DOHH2 (cell line): ENCODE measurements at regions not wholly inside any gene's neighbourhood (a gene's known extent, or its start where the extent isn't known, plus 50 kb on each side); places are given as distances from the start of the nearest gene placed in this dataset.
"Not testable (repeated sequence)": the region's sequence is repeated elsewhere in the genome, so short reads cannot be mapped to it uniquely, and the experiment has no call there.

Experiments
- H3F3A ChIP-seq: fragments of 200-600 bp; sonication (generic), shearing (Covaris generic); 2 replicates; pipeline ENCODE4 v1.6.0; 2016; ENCODE audit warnings: antibody characterized with exemption, mild to moderate bottlenecking; ENCODE audit not compliant: control insufficient read depth, insufficient read depth
- H3K27ac ChIP-seq: fragments of 200-600 bp; sonication (generic); 2 replicates; pipeline ENCODE4 v1.5.1; 2014; ENCODE audit warnings: low read depth, mild to moderate bottlenecking, low read length, moderate library complexity
- H3K27me3 ChIP-seq: fragments of 200-600 bp; sonication (generic); 2 replicates; pipeline ENCODE4 v1.6.1; 2014; ENCODE audit warnings: mild to moderate bottlenecking, low read length, mixed read lengths; ENCODE audit not compliant: control insufficient read depth
- H3K36me3 ChIP-seq: fragments of 200-600 bp; sonication (generic); 2 replicates; pipeline ENCODE4 v1.6.1; 2014; ENCODE audit warnings: mild to moderate bottlenecking, low read length, moderate library complexity, mixed read lengths; ENCODE audit not compliant: control insufficient read depth
- H3K4me1 ChIP-seq: fragments of 200-600 bp; sonication (generic); 2 replicates; pipeline ENCODE4 v1.6.1; 2014; ENCODE audit warnings: mild to moderate bottlenecking, low read length, mixed read lengths; ENCODE audit not compliant: control insufficient read depth
- H3K4me2 ChIP-seq: fragments of 200-600 bp; sonication (generic); 2 replicates; pipeline ENCODE4 v1.6.0; 2014; ENCODE audit warnings: mild to moderate bottlenecking, low read length, moderate library complexity
- H3K4me3 ChIP-seq: fragments of 200-600 bp; sonication (generic); 2 replicates; pipeline ENCODE4 v1.5.1; 2014; ENCODE audit warnings: mild to moderate bottlenecking, low read length, mixed read lengths
- H3K79me2 ChIP-seq: fragments of 200-600 bp; sonication (generic); 2 replicates; pipeline ENCODE4 v1.6.1; 2014; ENCODE audit warnings: mild to moderate bottlenecking, low read length, mixed read lengths; ENCODE audit not compliant: control insufficient read depth
- H3K9me2 ChIP-seq: fragments of 200-600 bp; sonication (generic); replicated peaks from 2 replicates; pipeline ENCODE4 v1.6.1; 2014; ENCODE audit warnings: mild to moderate bottlenecking, low read length, mixed read lengths; ENCODE audit not compliant: control insufficient read depth
- H3K9me3 ChIP-seq: fragments of 200-600 bp; sonication (generic); 2 replicates; pipeline ENCODE4 v1.6.1; 2014; ENCODE audit warnings: antibody characterized with exemption, low read length, mixed read lengths; ENCODE audit not compliant: control insufficient read depth, insufficient read depth
- H4K20me1 ChIP-seq: fragments of 200-600 bp; sonication (generic); 2 replicates; pipeline ENCODE4 v1.6.0; 2014; ENCODE audit warnings: low read depth, mild to moderate bottlenecking, antibody characterized with exemption, low read length, moderate library complexity; ENCODE audit not compliant: control insufficient read depth, insufficient read depth
- EZH2phosphoT487 ChIP-seq: fragments of 200-600 bp; sonication (generic); IDR thresholded peaks from 2 replicates; pipeline ENCODE4 v1.6.1; 2017; ENCODE audit warnings: borderline replicate concordance, mild to moderate bottlenecking, antibody characterized with exemption, low read length, moderate library complexity, mixed read lengths
- TF ChIP-seq, protein P1 (sequence below): fragments of 200-600 bp; sonication (generic); IDR thresholded peaks from one replicate; pipeline ENCODE4 v1.5.1; 2014; ENCODE audit warnings: antibody characterized with exemption, mild to moderate bottlenecking, low read depth, low read length; ENCODE audit not compliant: poor library complexity, severe bottlenecking

DNA sequence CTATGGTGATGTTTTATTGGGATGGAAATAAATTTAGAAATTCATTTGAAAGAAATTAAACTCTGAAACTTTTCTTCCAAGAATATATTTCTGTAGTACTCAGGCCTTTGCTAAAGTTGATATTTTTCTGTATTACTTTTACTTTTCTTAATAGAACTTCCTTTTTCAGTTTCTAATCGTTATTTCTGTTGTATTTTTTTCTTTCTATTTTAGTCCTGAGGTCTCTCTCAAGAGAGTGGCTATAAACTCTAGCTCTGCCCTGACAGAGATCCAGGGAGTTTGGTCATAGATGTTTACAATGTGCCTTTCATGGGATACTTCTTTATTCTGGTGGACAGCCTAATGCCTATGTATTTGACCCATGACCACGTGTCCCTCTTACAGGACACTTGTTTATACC, 51.0 kb downstream of the OR2B6 start:
- Histone ChIP-seq H3K9me2 (no peaks in the 10 kb centered on the region), H3K27ac (peak overlapping the region; percentile 31), H3F3A (no peaks in the 10 kb centered on the region; the same call in 1 of the 2 replicates), H3K4me2 (peak overlapping the region; percentile 54), H3K4me3 (peak overlapping the region; percentile 46), H3K4me1 (peaks cover 34% of the 10 kb centered on the region), H3K36me3 (0 out of 2 replicates have a peak, but pooled peaks cover 5% of the 10 kb centered on the region), H3K27me3 (no peaks in the 10 kb centered on the region), H3K79me2 (no peaks in the 10 kb centered on the region), H3K9me3 (peaks cover 11% of the 10 kb centered on the region; the same call in 1 of the 2 replicates), H4K20me1 (no peaks in the 10 kb centered on the region)
- no peak for TF ChIP-seq EZH2phosphoT487
- TF ChIP-seq, protein P1, sequence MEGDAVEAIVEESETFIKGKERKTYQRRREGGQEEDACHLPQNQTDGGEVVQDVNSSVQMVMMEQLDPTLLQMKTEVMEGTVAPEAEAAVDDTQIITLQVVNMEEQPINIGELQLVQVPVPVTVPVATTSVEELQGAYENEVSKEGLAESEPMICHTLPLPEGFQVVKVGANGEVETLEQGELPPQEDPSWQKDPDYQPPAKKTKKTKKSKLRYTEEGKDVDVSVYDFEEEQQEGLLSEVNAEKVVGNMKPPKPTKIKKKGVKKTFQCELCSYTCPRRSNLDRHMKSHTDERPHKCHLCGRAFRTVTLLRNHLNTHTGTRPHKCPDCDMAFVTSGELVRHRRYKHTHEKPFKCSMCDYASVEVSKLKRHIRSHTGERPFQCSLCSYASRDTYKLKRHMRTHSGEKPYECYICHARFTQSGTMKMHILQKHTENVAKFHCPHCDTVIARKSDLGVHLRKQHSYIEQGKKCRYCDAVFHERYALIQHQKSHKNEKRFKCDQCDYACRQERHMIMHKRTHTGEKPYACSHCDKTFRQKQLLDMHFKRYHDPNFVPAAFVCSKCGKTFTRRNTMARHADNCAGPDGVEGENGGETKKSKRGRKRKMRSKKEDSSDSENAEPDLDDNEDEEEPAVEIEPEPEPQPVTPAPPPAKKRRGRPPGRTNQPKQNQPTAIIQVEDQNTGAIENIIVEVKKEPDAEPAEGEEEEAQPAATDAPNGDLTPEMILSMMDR, result no peak

DNA sequence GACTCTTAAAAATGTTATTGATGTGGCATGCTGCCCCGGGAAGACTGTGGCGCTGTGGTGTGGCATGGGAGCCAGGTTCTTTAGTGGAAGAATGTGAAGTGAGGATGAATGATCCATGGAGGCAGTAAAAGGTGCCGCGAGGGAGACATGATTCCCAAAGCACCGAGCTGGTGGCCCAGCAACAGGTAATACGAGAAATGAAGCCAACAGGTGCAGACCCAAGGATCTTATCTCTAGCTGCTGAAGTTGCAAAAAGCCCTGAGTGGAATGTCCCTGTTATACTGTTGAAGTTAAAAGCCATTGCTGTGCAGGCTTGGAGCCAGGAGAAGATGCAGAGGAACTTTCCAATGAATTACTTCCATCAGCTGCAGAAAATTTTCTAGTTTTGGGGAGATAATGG, 53.5 kb downstream of the OR2B6 start:
- Histone ChIP-seq H3K27me3 (no peaks in the 10 kb centered on the region), H3K4me2 (no peak overlapping the region), H3K4me3 (no peak overlapping the region), H3K79me2 (no peaks in the 10 kb centered on the region), H3K9me2 (no peaks in the 10 kb centered on the region), H3K27ac (no peak overlapping the region), H3K4me1 (peaks cover 34% of the 10 kb centered on the region), H3F3A (no peaks in the 10 kb centered on the region; the same call in 1 of the 2 replicates), H3K9me3 (peaks cover 11% of the 10 kb centered on the region; the same call in 1 of the 2 replicates), H4K20me1 (no peaks in the 10 kb centered on the region), H3K36me3 (0 out of 2 replicates have a peak, but pooled peaks cover 5% of the 10 kb centered on the region)
- TF ChIP-seq EZH2phosphoT487, result no peak
- TF ChIP-seq, protein P1, result no peak

DNA sequence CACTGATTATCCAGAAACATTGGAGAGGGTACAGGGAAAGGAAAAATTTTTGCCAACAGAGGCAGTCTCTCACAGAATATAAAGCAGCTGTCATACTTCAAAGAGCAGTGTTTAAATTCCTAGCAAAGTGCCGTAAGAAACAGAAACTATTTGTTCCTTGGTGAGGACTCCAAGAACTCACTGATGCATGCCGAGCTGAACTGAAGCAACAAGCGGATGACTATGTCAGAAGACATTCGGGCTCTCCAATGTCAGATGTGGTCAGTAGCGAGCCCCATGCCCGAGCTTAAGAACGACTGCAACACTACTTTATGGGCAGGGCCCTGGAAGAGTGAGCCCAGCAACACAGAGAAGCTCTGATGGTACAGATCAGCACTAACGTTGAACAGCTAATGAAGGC, 54.7 kb downstream of the OR2B6 start:
- no peaks in the 10 kb centered on the region for H3K27me3 ChIP-seq
- H3K4me3 ChIP-seq, result no peak overlapping the region
- peak overlapping the region; percentile 1; the same call in 1 of the 2 replicates for H3K27ac ChIP-seq
- peaks cover 11% of the 10 kb centered on the region; the same call in 1 of the 2 replicates for H3K9me3 ChIP-seq
- H3K36me3 ChIP-seq, result 0 out of 2 replicates have a peak, but pooled peaks cover 5% of the 10 kb centered on the region
- no peaks in the 10 kb centered on the region for H3K79me2 ChIP-seq
- H3K9me2 ChIP-seq, result no peaks in the 10 kb centered on the region
- peaks cover 34% of the 10 kb centered on the region for H3K4me1 ChIP-seq
- peak overlapping the region; percentile 27; the same call in 1 of the 2 replicates for H3K4me2 ChIP-seq
- H3F3A ChIP-seq, result no peaks in the 10 kb centered on the region; the same call in 1 of the 2 replicates
- no peaks in the 10 kb centered on the region for H4K20me1 ChIP-seq
- TF ChIP-seq, protein P1, result no peak
- no peak for TF ChIP-seq EZH2phosphoT487

DNA sequence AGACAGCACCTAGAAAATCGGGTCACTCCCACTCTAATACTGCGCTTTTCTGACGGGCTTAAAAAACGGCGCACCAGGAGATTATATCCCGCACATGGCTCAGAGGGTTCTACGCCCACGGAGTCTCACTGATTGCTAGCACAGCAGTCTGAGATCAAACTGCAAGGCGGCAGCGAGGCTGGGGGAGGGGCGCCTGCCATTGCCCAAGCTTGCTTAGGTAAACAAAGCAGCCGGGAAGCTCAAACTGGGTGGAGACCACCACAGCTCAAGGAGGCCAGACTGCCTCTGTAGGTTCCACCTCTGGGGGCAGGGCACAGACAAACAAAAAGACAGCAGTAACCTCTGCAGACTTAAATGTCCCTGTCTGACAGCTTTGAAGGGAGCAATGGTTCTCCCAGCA, 59.4 kb upstream of the ZNF165 start:
- H3K36me3 ChIP-seq, H3K27me3 ChIP-seq, H3K9me2 ChIP-seq, H3K4me2 ChIP-seq, H4K20me1 ChIP-seq, H3K79me2 ChIP-seq, H3K4me1 ChIP-seq, H3K27ac ChIP-seq, H3K9me3 ChIP-seq, H3F3A ChIP-seq, H3K4me3 ChIP-seq: not testable (repeated sequence)

DNA sequence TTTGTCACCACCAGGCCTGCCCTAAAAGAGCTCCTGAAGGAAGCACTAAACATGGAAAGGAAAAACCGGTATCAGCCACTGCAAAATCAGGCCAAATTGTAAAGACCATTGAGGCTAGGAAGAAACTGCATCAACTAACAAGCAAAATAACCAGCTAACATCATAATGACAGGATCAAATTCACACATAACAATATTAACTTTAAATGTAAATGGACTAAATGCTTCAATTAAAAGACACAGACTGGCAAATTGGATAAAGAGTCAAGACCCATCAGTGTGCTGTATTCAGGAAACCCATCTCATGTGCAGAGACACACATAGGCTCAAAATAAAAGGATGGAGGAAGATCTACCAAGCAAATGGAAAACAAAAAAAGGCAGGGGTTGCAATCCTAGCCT, 57.7 kb upstream of the ZNF165 start:
- not testable (repeated sequence) for H3K9me3 ChIP-seq, H3K36me3 ChIP-seq, H3K9me2 ChIP-seq, H3F3A ChIP-seq, H3K4me2 ChIP-seq, H3K27me3 ChIP-seq, H3K4me3 ChIP-seq, H4K20me1 ChIP-seq, H3K27ac ChIP-seq, H3K79me2 ChIP-seq, H3K4me1 ChIP-seq
